ENCODE measurements at regions not wholly inside any gene's neighbourhood (a gene's known extent, or its start where the extent isn't known, plus 50 kb on each side); places are given as distances from the start of the nearest gene placed in this dataset.

GRCh38 chr11:23755769-23756168 is 741.1 kb upstream of the LUZP2 start:
- TF ChIP-seq, protein P1, sequence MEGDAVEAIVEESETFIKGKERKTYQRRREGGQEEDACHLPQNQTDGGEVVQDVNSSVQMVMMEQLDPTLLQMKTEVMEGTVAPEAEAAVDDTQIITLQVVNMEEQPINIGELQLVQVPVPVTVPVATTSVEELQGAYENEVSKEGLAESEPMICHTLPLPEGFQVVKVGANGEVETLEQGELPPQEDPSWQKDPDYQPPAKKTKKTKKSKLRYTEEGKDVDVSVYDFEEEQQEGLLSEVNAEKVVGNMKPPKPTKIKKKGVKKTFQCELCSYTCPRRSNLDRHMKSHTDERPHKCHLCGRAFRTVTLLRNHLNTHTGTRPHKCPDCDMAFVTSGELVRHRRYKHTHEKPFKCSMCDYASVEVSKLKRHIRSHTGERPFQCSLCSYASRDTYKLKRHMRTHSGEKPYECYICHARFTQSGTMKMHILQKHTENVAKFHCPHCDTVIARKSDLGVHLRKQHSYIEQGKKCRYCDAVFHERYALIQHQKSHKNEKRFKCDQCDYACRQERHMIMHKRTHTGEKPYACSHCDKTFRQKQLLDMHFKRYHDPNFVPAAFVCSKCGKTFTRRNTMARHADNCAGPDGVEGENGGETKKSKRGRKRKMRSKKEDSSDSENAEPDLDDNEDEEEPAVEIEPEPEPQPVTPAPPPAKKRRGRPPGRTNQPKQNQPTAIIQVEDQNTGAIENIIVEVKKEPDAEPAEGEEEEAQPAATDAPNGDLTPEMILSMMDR (conservative IDR thresholded peaks at IDR 0.05), result no peak
- TF ChIP-seq ZFX (IDR thresholded peaks at IDR 0.05), result no peak

Measured in C4-2B (cell line).